PC-9 (cell line): ENCODE measurements at regions not wholly inside any gene's neighbourhood (a gene's known extent, or its start where the extent isn't known, plus 50 kb on each side); places are given as distances from the start of the nearest gene placed in this dataset.

Experiments used
- BruUV-seq: library from RNA; stranded (reverse); fragments of 400-500 nt; replicated peaks from 2 replicates; lab custom pipeline; 2021; lab: Mats Ljungman, UMichigan
- CTCF ChIA-PET: fragments of 300-600 bp; sonication (Branson Sonifier 250); formaldehyde crosslinking; loops from one replicate; lab custom pipeline; 2022; ENCODE audit warnings: antibody characterized with exemption; lab: Charles Lee
- POLR2A ChIA-PET: fragments of 300-600 bp; sonication (Branson Sonifier 250); formaldehyde crosslinking; loops from one replicate; lab custom pipeline; 2022; ENCODE audit warnings: antibody characterized with exemption; ENCODE audit not compliant: unreplicated experiment; lab: Charles Lee
- DNase-seq, 2 experiments: peaks; one replicate each; pipeline versions ENCODE4 v3.0.0 to v3.0.0-alpha.2; 2015 to 2022; ENCODE audit warnings: mixed read lengths in 1 of 2
- H2AFZ ChIP-seq: fragments of 200-600 bp; sonication (generic); 2 replicates; pipeline ENCODE4 v1.8.1; 2017; ENCODE audit warnings: antibody characterized with exemption
- H3F3A ChIP-seq: fragments of 200-600 bp; sonication (generic); 2 replicates; pipeline ENCODE4 v1.8.1; 2017; ENCODE audit warnings: antibody characterized with exemption, mild to moderate bottlenecking, low read depth; ENCODE audit not compliant: insufficient read depth
- H3K27ac ChIP-seq: fragments of 200-600 bp; sonication (generic); 2 replicates; pipeline ENCODE4 v1.6.1; 2016; ENCODE audit warnings: mixed run types
- H3K27me3 ChIP-seq: fragments of 200-600 bp; sonication (generic); 2 replicates; pipeline ENCODE4 v1.6.1; 2016; ENCODE audit warnings: low read depth, mixed run types; ENCODE audit not compliant: insufficient read depth
- H3K36me3 ChIP-seq: fragments of 200-600 bp; sonication (generic); 2 replicates; pipeline ENCODE4 v1.6.1; 2016; ENCODE audit warnings: low read depth, mixed run types
- H3K4me1 ChIP-seq: fragments of 200-600 bp; sonication (generic); replicated peaks from 2 replicates; pipeline ENCODE4 v1.6.1; 2016; ENCODE audit warnings: mixed run types; ENCODE audit not compliant: insufficient read depth
- H3K4me2 ChIP-seq: fragments of 200-600 bp; sonication (generic); 2 replicates; pipeline ENCODE4 v1.6.1; 2017; ENCODE audit warnings: mixed run types
- H3K4me3 ChIP-seq: fragments of 200-600 bp; sonication (generic); 2 replicates; pipeline ENCODE4 v1.6.1; 2016; ENCODE audit warnings: mixed run types
- H3K79me2 ChIP-seq: fragments of 200-600 bp; sonication (generic); 2 replicates; pipeline ENCODE4 v1.6.1; 2017; ENCODE audit warnings: low read depth, mixed run types
- H3K9me2 ChIP-seq: fragments of 200-600 bp; sonication (generic); 2 replicates; pipeline ENCODE4 v1.8.1; 2017; ENCODE audit warnings: mild to moderate bottlenecking; ENCODE audit not compliant: insufficient read depth
- H3K9me3 ChIP-seq: fragments of 200-600 bp; sonication (generic); 2 replicates; pipeline ENCODE4 v1.8.1; 2016; ENCODE audit warnings: low read depth; ENCODE audit not compliant: insufficient read depth
- H4K20me1 ChIP-seq: fragments of 200-600 bp; sonication (generic); 2 replicates; pipeline ENCODE4 v1.8.1; 2017; ENCODE audit not compliant: insufficient read depth
- CTCF ChIP-seq: fragments of 200-600 bp; sonication (generic); conservative IDR thresholded peaks from 2 replicates; pipeline ENCODE4 v1.6.1; 2017; ENCODE audit warnings: mixed run types, antibody characterized with exemption, mild to moderate bottlenecking, moderate library complexity
- EZH2 ChIP-seq: fragments of 200-600 bp; sonication (generic); IDR thresholded peaks from 2 replicates; pipeline ENCODE4 v1.8.0; 2017; ENCODE audit warnings: antibody characterized with exemption, low read depth
- intact Hi-C: fragments of 100-400 bp; cut with micrococcal nuclease; formaldehyde crosslinking; loops from one replicate; pipeline ENCODE4 v1.10.0; 2022; ENCODE audit not compliant: unreplicated experiment

GRCh38 chr14:51189600-51190376 lies 50.3 kb upstream of the TMX1 start:
- Histone ChIP-seq H3K4me3 (no peak overlapping the region), H3K36me3 (no peaks in the 10 kb centered on the region), H3K4me1 (no peaks in the 10 kb centered on the region), H3K79me2 (no peaks in the 10 kb centered on the region), H3F3A (no peaks in the 10 kb centered on the region), H3K27me3 (no peaks in the 10 kb centered on the region), H4K20me1 (no peaks in the 10 kb centered on the region), H3K9me2 (no peaks in the 10 kb centered on the region; the same call in 1 of the 2 replicates), H3K9me3 (no peaks in the 10 kb centered on the region), H2AFZ (no peak overlapping the region), H3K27ac (no peak overlapping the region), H3K4me2 (no peak overlapping the region)
- no TSS peak for BruUV-seq
- ChIA-PET POLR2A (no interaction called here), CTCF (no interaction called here)
- intact Hi-C loops: no loop called here
- no peak for DNase-seq
- no peak for TF ChIP-seq CTCF
- no peak for TF ChIP-seq EZH2
